Nephron progenitor cell (in vitro differentiated cells): ENCODE measurements at regions not wholly inside any gene's neighbourhood (a gene's known extent, or its start where the extent isn't known, plus 50 kb on each side); places are given as distances from the start of the nearest gene placed in this dataset.

ENCODE experiments used
- DNase-seq: peaks from one replicate; pipeline ENCODE4 v3.0.0; 2021
- H3K27ac Mint-ChIP-seq: 2 replicates; pipeline ENCODE4 v1.8.0; 2021; ENCODE audit warnings: mild to moderate bottlenecking, moderate library complexity, mixed read lengths
- H3K27me3 Mint-ChIP-seq: 2 replicates; pipeline ENCODE4 v1.8.0; 2021; ENCODE audit warnings: mild to moderate bottlenecking, low read depth, mixed read lengths; ENCODE audit not compliant: poor library complexity
- H3K36me3 Mint-ChIP-seq: 2 replicates; pipeline ENCODE4 v1.8.0; 2021; ENCODE audit warnings: low read depth, mixed read lengths
- H3K4me1 Mint-ChIP-seq: 2 replicates; pipeline ENCODE4 v1.8.0; 2021; ENCODE audit warnings: mixed read lengths
- H3K4me3 Mint-ChIP-seq: 2 replicates; pipeline ENCODE4 v1.8.0; 2021; ENCODE audit warnings: mild to moderate bottlenecking, moderate library complexity, mixed read lengths
- H3K9me3 Mint-ChIP-seq: 2 replicates; pipeline ENCODE4 v1.8.0; 2021; ENCODE audit warnings: mild to moderate bottlenecking, moderate library complexity, mixed read lengths
- CTCF ChIP-seq: fragments of 200-600 bp; sonication (generic); IDR thresholded peaks from 2 replicates; pipeline ENCODE4 v1.5.0; 2021; ENCODE audit warnings: antibody characterized with exemption

GRCh38 chr2:75808793-75809535, 98.2 kb upstream of the GCFC2 start:
- no peak overlapping the region for H3K27ac Mint-ChIP-seq
- DNase-seq, result no peak
- H3K9me3 Mint-ChIP-seq, result no peaks in the 10 kb centered on the region
- no peaks in the 10 kb centered on the region for H3K4me1 Mint-ChIP-seq
- H3K36me3 Mint-ChIP-seq, result no peaks in the 10 kb centered on the region
- TF ChIP-seq CTCF, result no peak
- H3K4me3 Mint-ChIP-seq, result no peak overlapping the region
- H3K27me3 Mint-ChIP-seq, result peaks cover 5% of the 10 kb centered on the region

- H3K36me3 Mint-ChIP-seq, result no peaks in the 10 kb centered on the region
- no peaks in the 10 kb centered on the region for H3K9me3 Mint-ChIP-seq
- no peak for TF ChIP-seq CTCF
- no peak overlapping the region for H3K27ac Mint-ChIP-seq
- H3K4me3 Mint-ChIP-seq, result no peak overlapping the region
- no peak for DNase-seq
- H3K4me1 Mint-ChIP-seq, result no peaks in the 10 kb centered on the region
- peaks cover 5% of the 10 kb centered on the region for H3K27me3 Mint-ChIP-seq
Observed at GRCh38 chr2:75807992-75808391, 97.3 kb upstream of the GCFC2 start.

GRCh38 chr2:75801234-75801982, 90.7 kb upstream of the GCFC2 start:
- DNase-seq, result no peak
- H3K36me3 Mint-ChIP-seq, result no peaks in the 10 kb centered on the region

GRCh38 chr2:75800456-75800855, 89.7 kb upstream of the GCFC2 start:
- H3K27ac Mint-ChIP-seq, result no peak overlapping the region
- H3K4me3 Mint-ChIP-seq, result no peak overlapping the region
- H3K4me1 Mint-ChIP-seq, result no peaks in the 10 kb centered on the region
- no peaks in the 10 kb centered on the region for H3K36me3 Mint-ChIP-seq
- no peaks in the 10 kb centered on the region for H3K27me3 Mint-ChIP-seq
- H3K9me3 Mint-ChIP-seq, result no peaks in the 10 kb centered on the region
- TF ChIP-seq CTCF, result no peak
- no peak for DNase-seq

More at GRCh38 chr2:75801234-75801982, 90.7 kb upstream of the GCFC2 start:
- H3K4me3 Mint-ChIP-seq, result no peak overlapping the region
- no peak for TF ChIP-seq CTCF
- H3K27me3 Mint-ChIP-seq, result no peaks in the 10 kb centered on the region
- no peaks in the 10 kb centered on the region for H3K4me1 Mint-ChIP-seq
- no peak overlapping the region for H3K27ac Mint-ChIP-seq
- no peaks in the 10 kb centered on the region for H3K9me3 Mint-ChIP-seq

- no peak overlapping the region for H3K4me3 Mint-ChIP-seq
- no peak overlapping the region for H3K27ac Mint-ChIP-seq
- no peak for DNase-seq
- no peaks in the 10 kb centered on the region for H3K27me3 Mint-ChIP-seq
- H3K36me3 Mint-ChIP-seq, result no peaks in the 10 kb centered on the region
- H3K4me1 Mint-ChIP-seq, result no peaks in the 10 kb centered on the region
- no peak for TF ChIP-seq CTCF
- H3K9me3 Mint-ChIP-seq, result no peaks in the 10 kb centered on the region
Observed at GRCh38 chr2:75799859-75800258, 89.1 kb upstream of the GCFC2 start.
